ENCODE measurements at regions not wholly inside any gene's neighbourhood (a gene's known extent, or its start where the extent isn't known, plus 50 kb on each side); places are given as distances from the start of the nearest gene placed in this dataset.

GRCh38 chr21:41668686-41669532 is 97.9 kb downstream of the RIPK4 start:
- H2BK120ac ChIP-seq (replicated peaks; ENCODE audit: low read depth, low read length) = no peak overlapping the region
- peaks cover 4% of the 10 kb centered on the region; the same call in 1 of the 2 replicates for H3K23me2 ChIP-seq (ENCODE audit: low read depth, low read length)
- H3K4ac ChIP-seq (replicated peaks; ENCODE audit: insufficient read length, low read depth, low read length) = no peak overlapping the region
- H2BK5ac ChIP-seq (ENCODE audit: low read depth, low read length) = no peak overlapping the region
- FAIRE-seq (no peak), DNase-seq (ENCODE audit: low read depth in 1 of 2, low spot score in 2 of 2) (no peak)
- H2AFZ ChIP-seq (ENCODE audit: low read length) = no peak overlapping the region
- no peak overlapping the region for H4K8ac ChIP-seq (ENCODE audit: extremely low read depth, insufficient read depth, low read length)
- no peak overlapping the region for H2BK20ac ChIP-seq (ENCODE audit: low read length)
- no peak overlapping the region for H3K23ac ChIP-seq (ENCODE audit: insufficient read length)
- no peak overlapping the region for H3K4me3 ChIP-seq (ENCODE audit: extremely low read depth in 1 of 4, insufficient read depth in 2 of 4, low read depth in 3 of 4, low read length in 4 of 4)
- H3K79me2 ChIP-seq (ENCODE audit: control insufficient read depth in 1 of 2, insufficient read depth in 2 of 2, low read length in 2 of 2) = no peaks in the 10 kb centered on the region
- no peak overlapping the region for H3K18ac ChIP-seq (ENCODE audit: extremely low read depth, low read length)
- no peak overlapping the region for H2AK5ac ChIP-seq (ENCODE audit: low read depth, low read length)
- no peak overlapping the region for H3K4me2 ChIP-seq (ENCODE audit: insufficient read depth in 1 of 2, low read depth in 2 of 2, low read length in 2 of 2)
- CTCF ChIA-PET (ENCODE audit: partially characterized antibody) = interaction anchor here (1.0 to 1.7 kb wide), 6 partner anchors 9 to 536 kb away, joined by 3 to 6 read pairs (median 4); no protein-coding TSS in a partner anchor
- H2BK12ac ChIP-seq (ENCODE audit: low read depth, low read length) = no peak overlapping the region
- no peak overlapping the region for H4K91ac ChIP-seq (replicated peaks; ENCODE audit: insufficient read length, low read length)
- no peak overlapping the region for H3K27ac ChIP-seq (ENCODE audit: low read depth, low read length)
- H2BK15ac ChIP-seq (ENCODE audit: low read length) = no peak overlapping the region
- H3K56ac ChIP-seq (replicated peaks; ENCODE audit: insufficient read length, low read depth, low read length) = no peak overlapping the region
- no peaks in the 10 kb centered on the region for H3K79me1 ChIP-seq (ENCODE audit: low read depth, low read length)
- H4K5ac ChIP-seq (ENCODE audit: insufficient read length, low read depth, low read length) = no peak overlapping the region
- H3K36me3 ChIP-seq (ENCODE audit: control insufficient read depth in 2 of 4, insufficient read depth in 4 of 4, low read length in 3 of 4) = no peaks in the 10 kb centered on the region
- peaks cover 5 to 8% (median 7%) of the 10 kb centered on the region in 4 experiments; a peak in 5 of 7 replicates for H3K4me1 ChIP-seq (replicated peaks in 1 of 4; ENCODE audit: control insufficient read depth in 3 of 4, insufficient read depth in 4 of 4, low read length in 3 of 4)
- TF ChIP-seq SP4 (IDR thresholded peaks at IDR 0.05; ENCODE audit: low read length) (no peak), EZH2 (IDR thresholded peaks at IDR 0.05; ENCODE audit: low read depth, low read length, severe bottlenecking) (no peak), RNF2 (IDR thresholded peaks at IDR 0.05; ENCODE audit: borderline replicate concordance, low read depth, low read length, missing control alignments, poor library complexity, severe bottlenecking) (no peak), TAF1 (IDR thresholded peaks at IDR 0.05; ENCODE audit: low read depth, low read length) (no peak), KDM4A (IDR thresholded peaks at IDR 0.05; ENCODE audit: low read depth, low read length, severe bottlenecking) (no peak), RXRA (IDR thresholded peaks at IDR 0.05; ENCODE audit: insufficient read depth, low read depth, low read length) (no peak), GTF2F1 (IDR thresholded peaks at IDR 0.05; ENCODE audit: borderline replicate concordance, low read depth, low read length) (no peak), POLR2A (IDR thresholded peaks at IDR 0.05; ENCODE audit: control extremely low read depth in 1 of 2, low read depth in 2 of 2, low read length in 2 of 2) (no peak), HDAC6 (IDR thresholded peaks at IDR 0.05; ENCODE audit: low read depth, low read length) (no peak), SUZ12 (IDR thresholded peaks at IDR 0.05; ENCODE audit: low read length) (no peak), RAD21 (IDR thresholded peaks at IDR 0.05 in 1 of 2, conservative IDR thresholded peaks at IDR 0.05 in 1 of 2; ENCODE audit: low read depth in 2 of 2, low read length in 2 of 2) (no peak)
- H3K9ac ChIP-seq (replicated peaks in 1 of 4; ENCODE audit: extremely low read depth in 1 of 4, low read depth in 3 of 4, low read length in 3 of 4) = no peak overlapping the region
- no peak overlapping the region for H3K14ac ChIP-seq (ENCODE audit: insufficient read length)
- POLR2A ChIA-PET (ENCODE audit: partially characterized antibody) = interaction anchor here (0.5 to 1.2 kb wide), 4 partner anchors 10 to 97 kb away, joined by 3 to 4 read pairs (median 3); no protein-coding TSS in a partner anchor
- H3K9me3 ChIP-seq (ENCODE audit: insufficient read depth in 2 of 2, low read depth in 1 of 2, low read length in 1 of 2) = no peaks in the 10 kb centered on the region
- H3K27me3 ChIP-seq (replicated peaks in 1 of 4; ENCODE audit: control insufficient read depth in 3 of 4, extremely low read depth in 1 of 4, insufficient read depth in 3 of 4, low read length in 3 of 4) = no peaks in the 10 kb centered on the region; a peak in 1 of 7 replicates
- peaks cover 0 to 3% of the 10 kb centered on the region in 2 experiments for H4K20me1 ChIP-seq (replicated peaks in 1 of 2; ENCODE audit: control insufficient read depth in 1 of 2, insufficient read depth in 2 of 2, low read length in 2 of 2)
- 81% methylated on average over 26 of the region's 26 CpGs; no CpG with 5 or more reads in 1 of the 2 experiments for WGBS, 2 experiments (ENCODE audit: extremely low coverage in 1 of 2, insufficient coverage in 1 of 2, insufficient read length in 1 of 2, insufficient replicate concordance in 2 of 2, low coverage in 1 of 2, low lambda C conversion rate in 2 of 2, missing lambda C conversion rate in 1 of 2)

All from H1 (cell line).